HL-60 (cell line): ENCODE measurements at regions not wholly inside any gene's neighbourhood (a gene's known extent, or its start where the extent isn't known, plus 50 kb on each side); places are given as distances from the start of the nearest gene placed in this dataset.

ENCODE experiments used
- DNase-seq, 2 experiments: peaks; one replicate each; pipeline ENCODE4 v3.0.0-alpha.2; 2010 to 2020; ENCODE audit warnings: low read depth in 1 of 2, low spot score in 1 of 2
- H3K27ac ChIP-seq: fragments of 250-450 bp; sonication (Bioruptor Pico); replicated peaks from 2 replicates; pipeline ENCODE4 v1.5.1; 2020; ENCODE audit warnings: mild to moderate bottlenecking, moderate library complexity
- H3K27me3 ChIP-seq: fragments of 250-450 bp; sonication (Bioruptor Pico); 2 replicates; pipeline ENCODE4 v1.5.1; 2021; ENCODE audit warnings: mild to moderate bottlenecking, moderate library complexity; ENCODE audit not compliant: insufficient read depth, poor library complexity, severe bottlenecking
- H3K4me3 ChIP-seq: replicated peaks from 2 replicates; pipeline ENCODE4 v1.5.1; 2011; ENCODE audit warnings: mild to moderate bottlenecking, control low read depth, low read length; ENCODE audit not compliant: insufficient read depth
- CTCF ChIP-seq: IDR thresholded peaks from one replicate; pipeline ENCODE4 v1.5.1; 2011; ENCODE audit warnings: low read length, control low read depth, inconsistent platforms; ENCODE audit not compliant: insufficient read depth
- GABPA ChIP-seq: IDR thresholded peaks from 2 replicates; pipeline ENCODE4 v1.6.1; 2012; ENCODE audit warnings: low read depth
- POLR2AphosphoS5 ChIP-seq: IDR thresholded peaks from 2 replicates; pipeline ENCODE4 v1.6.1; 2012; ENCODE audit warnings: low read depth
- REST ChIP-seq: IDR thresholded peaks from 2 replicates; pipeline ENCODE4 v1.6.1; 2012; ENCODE audit warnings: low read depth; ENCODE audit not compliant: insufficient replicate concordance
- SPI1 ChIP-seq: IDR thresholded peaks from 2 replicates; pipeline ENCODE4 v1.6.1; 2012; ENCODE audit warnings: low read depth, mild to moderate bottlenecking, borderline replicate concordance

- Histone ChIP-seq H3K4me3 (no peak overlapping the region), H3K27ac (no peak overlapping the region), H3K27me3 (no peaks in the 10 kb centered on the region)
- TF ChIP-seq GABPA: no peak
- no peak for TF ChIP-seq SPI1
- no peak for TF ChIP-seq POLR2AphosphoS5
- no peak for TF ChIP-seq REST
- TF ChIP-seq CTCF: no peak
- no peak for DNase-seq
Measured at GRCh38 chr2:16034151-16034974, 94.0 kb downstream of the MYCN start.

- no peaks in the 10 kb centered on the region for H3K27me3 ChIP-seq
- TF ChIP-seq CTCF (no peak), SPI1 (no peak), REST (no peak), POLR2AphosphoS5 (no peak), GABPA (no peak)
- no peak overlapping the region for H3K4me3 ChIP-seq
- DNase-seq: no peak
- no peak overlapping the region for H3K27ac ChIP-seq
Measured at GRCh38 chr2:16033032-16033293, 92.6 kb downstream of the MYCN start.

- Histone ChIP-seq H3K4me3 (no peak overlapping the region), H3K27me3 (no peaks in the 10 kb centered on the region), H3K27ac (no peak overlapping the region)
- DNase-seq: no peak
- TF ChIP-seq CTCF (no peak), REST (no peak), GABPA (no peak), POLR2AphosphoS5 (no peak), SPI1 (no peak)
Measured at GRCh38 chr2:16032282-16033031, 92.1 kb downstream of the MYCN start.
